HEK293 (cell line): ENCODE measurements at regions not wholly inside any gene's neighbourhood (a gene's known extent, or its start where the extent isn't known, plus 50 kb on each side); places are given as distances from the start of the nearest gene placed in this dataset.

Experiments used
- CTCF ChIA-PET: fragments of 350-600 bp; formaldehyde crosslinking; extraction: SDS; loops from one replicate; lab custom pipeline; 2021; ENCODE audit warnings: antibody characterized with exemption; lab: Yijun Ruan, JAX
- POLR2A ChIA-PET: fragments of 300-600 bp; formaldehyde crosslinking; extraction: SDS; loops from one replicate; lab custom pipeline; 2020; ENCODE audit warnings: antibody characterized with exemption, inconsistent platforms; lab: Yijun Ruan, JAX
- H3K27ac ChIP-seq: fragments of 200-500 bp; sonication (Bioruptor generic); 2 replicates; pipeline ENCODE4 v1.5.1; 2014; ENCODE audit warnings: low read depth, low read length, control low read depth, inconsistent platforms; ENCODE audit errors: extremely low read depth
- H3K36me3 ChIP-seq, 2 experiments: fragments of 200-500 bp in 1 of 2; sonication (Bioruptor generic) in 1 of 2; 1 replicate in 1 of 2; 2 replicates in 1 of 2; pipeline ENCODE4 v1.5.1; 2014 to 2017; ENCODE audit warnings: inconsistent platforms in 2 of 2, low read length in 2 of 2; ENCODE audit not compliant: control insufficient read depth in 2 of 2, insufficient read depth in 1 of 2
- H3K4me1 ChIP-seq: fragments of 200-500 bp; sonication (Bioruptor generic); 2 replicates; pipeline ENCODE4 v1.5.1; 2014; ENCODE audit warnings: mild to moderate bottlenecking, low read length, inconsistent platforms; ENCODE audit not compliant: control insufficient read depth, insufficient read depth
- H3K4me3 ChIP-seq: 2 replicates; pipeline ENCODE4 v1.5.1; 2011; ENCODE audit warnings: low read depth, mild to moderate bottlenecking, control low read depth, low read length, moderate library complexity
- H3K9me3 ChIP-seq: fragments of 200-500 bp; sonication (Bioruptor generic); 2 replicates; pipeline ENCODE4 v1.5.1; 2014; ENCODE audit warnings: low read depth, low read length, inconsistent platforms; ENCODE audit not compliant: control insufficient read depth, insufficient read depth
- BCL6B ChIP-seq: fragments of 450-650 bp; formaldehyde crosslinking; IDR thresholded peaks from 2 replicates; pipeline ENCODE4 v1.5.1; 2017; ENCODE audit warnings: missing biosample characterization, missing genetic modification characterization
- HOXA7 ChIP-seq: sonication (generic); formaldehyde crosslinking; IDR thresholded peaks from 2 replicates; pipeline ENCODE4 v1.8.1; 2022; ENCODE audit warnings: missing genetic modification reagents, borderline replicate concordance
- KLF9 ChIP-seq: fragments of 450-650 bp; formaldehyde crosslinking; IDR thresholded peaks from 2 replicates; pipeline ENCODE4 v1.5.1; 2016; ENCODE audit warnings: missing biosample characterization, missing genetic modification characterization, low read depth
- TCF7L2 ChIP-seq: IDR thresholded peaks from 2 replicates; pipeline ENCODE4 v1.6.1; 2011; ENCODE audit warnings: low read depth, mild to moderate bottlenecking, inconsistent platforms, low read length, moderate library complexity, borderline replicate concordance
- WT1 ChIP-seq: fragments of 450-650 bp; formaldehyde crosslinking; IDR thresholded peaks from 2 replicates; pipeline ENCODE4 v1.5.1; 2016; ENCODE audit warnings: missing biosample characterization, missing genetic modification characterization
- ZBTB48 ChIP-seq: fragments of 450-650 bp; formaldehyde crosslinking; IDR thresholded peaks from 2 replicates; pipeline ENCODE4 v1.5.1; 2016; ENCODE audit warnings: missing biosample characterization, missing genetic modification characterization
- ZBTB8A ChIP-seq: fragments of 450-650 bp; formaldehyde crosslinking; IDR thresholded peaks from 2 replicates; pipeline ENCODE4 v1.5.1; 2016; ENCODE audit warnings: missing biosample characterization, missing genetic modification characterization
- ZFP41 ChIP-seq: fragments of 450-650 bp; formaldehyde crosslinking; IDR thresholded peaks from 2 replicates; pipeline ENCODE4 v1.5.1; 2016; ENCODE audit warnings: missing biosample characterization, missing genetic modification characterization, borderline replicate concordance
- ZNF10 ChIP-seq: fragments of 450-650 bp; formaldehyde crosslinking; IDR thresholded peaks from 2 replicates; pipeline ENCODE4 v1.5.1; 2017; ENCODE audit warnings: missing biosample characterization, missing genetic modification characterization
- ZNF121 ChIP-seq: fragments of 450-650 bp; formaldehyde crosslinking; IDR thresholded peaks from 2 replicates; pipeline ENCODE4 v1.5.1; 2016; ENCODE audit warnings: missing biosample characterization, missing genetic modification characterization
- ZNF148 ChIP-seq: fragments of 450-650 bp; formaldehyde crosslinking; IDR thresholded peaks from 2 replicates; pipeline ENCODE4 v1.5.0; 2017; ENCODE audit warnings: missing biosample characterization, missing genetic modification characterization, borderline replicate concordance
- ZNF221 ChIP-seq: fragments of 450-650 bp; formaldehyde crosslinking; IDR thresholded peaks from 2 replicates; pipeline ENCODE4 v1.5.1; 2017; ENCODE audit warnings: missing biosample characterization, missing genetic modification characterization, borderline replicate concordance
- ZNF23 ChIP-seq: fragments of 450-650 bp; formaldehyde crosslinking; IDR thresholded peaks from 2 replicates; pipeline ENCODE4 v1.5.1; 2016; ENCODE audit warnings: missing biosample characterization, missing genetic modification characterization, borderline replicate concordance
- ZNF274 ChIP-seq, 2 experiments: fragments of 200-500 bp in 1 of 2; fragments of 450-650 bp in 1 of 2; sonication (Bioruptor generic) in 1 of 2; formaldehyde crosslinking in 1 of 2; IDR thresholded peaks; 2 replicates each; pipeline versions ENCODE4 v1.5.1 to v1.6.1; 2014 to 2016; ENCODE audit warnings: borderline replicate concordance in 1 of 2, inconsistent platforms in 1 of 2, low read length in 1 of 2, missing biosample characterization in 1 of 2, missing genetic modification characterization in 1 of 2
- ZNF354C ChIP-seq: fragments of 450-650 bp; formaldehyde crosslinking; IDR thresholded peaks from 2 replicates; pipeline ENCODE4 v1.5.1; 2016; ENCODE audit warnings: missing biosample characterization, missing genetic modification characterization, low read depth, borderline replicate concordance
- ZNF366 ChIP-seq: fragments of 450-650 bp; formaldehyde crosslinking; conservative IDR thresholded peaks from 2 replicates; pipeline ENCODE4 v1.5.1; 2016; ENCODE audit warnings: missing biosample characterization, missing genetic modification characterization
- ZNF37A ChIP-seq: fragments of 450-650 bp; IDR thresholded peaks from 2 replicates; pipeline ENCODE4 v1.5.1; 2018; ENCODE audit warnings: missing biosample characterization, missing genetic modification characterization
- ZNF391 ChIP-seq: fragments of 450-650 bp; formaldehyde crosslinking; IDR thresholded peaks from 2 replicates; pipeline ENCODE4 v1.5.1; 2016; ENCODE audit warnings: low read depth, missing biosample characterization, missing genetic modification characterization, borderline replicate concordance
- ZNF404 ChIP-seq: fragments of 450-650 bp; formaldehyde crosslinking; IDR thresholded peaks from 2 replicates; pipeline ENCODE4 v1.5.1; 2017; ENCODE audit warnings: missing biosample characterization, missing genetic modification characterization
- ZNF48 ChIP-seq: fragments of 450-650 bp; formaldehyde crosslinking; IDR thresholded peaks from 2 replicates; pipeline ENCODE4 v1.5.1; 2016; ENCODE audit warnings: missing biosample characterization, missing genetic modification characterization
- ZNF501 ChIP-seq: fragments of 450-650 bp; formaldehyde crosslinking; IDR thresholded peaks from 2 replicates; pipeline ENCODE4 v1.5.1; 2016; ENCODE audit warnings: missing biosample characterization, missing genetic modification characterization
- ZNF513 ChIP-seq: fragments of 450-650 bp; IDR thresholded peaks from 2 replicates; pipeline ENCODE4 v1.5.1; 2018; ENCODE audit warnings: missing biosample characterization, missing genetic modification characterization
- ZNF514 ChIP-seq: fragments of 450-650 bp; formaldehyde crosslinking; IDR thresholded peaks from 2 replicates; pipeline ENCODE4 v1.5.1; 2016; ENCODE audit warnings: missing biosample characterization, missing genetic modification characterization
- ZNF624 ChIP-seq: fragments of 450-650 bp; formaldehyde crosslinking; IDR thresholded peaks from 2 replicates; pipeline ENCODE4 v1.5.1; 2017; ENCODE audit warnings: missing biosample characterization, missing genetic modification characterization
- ZNF626 ChIP-seq: fragments of 450-650 bp; sonication (Bioruptor Pico); formaldehyde crosslinking; IDR thresholded peaks from 2 replicates; pipeline ENCODE4 v1.5.1; 2018; ENCODE audit warnings: missing biosample characterization, missing genetic modification characterization, inconsistent platforms
- ZNF664 ChIP-seq: fragments of 450-650 bp; formaldehyde crosslinking; IDR thresholded peaks from 2 replicates; pipeline ENCODE4 v1.5.1; 2016; ENCODE audit warnings: missing biosample characterization, missing genetic modification characterization
- ZNF701 ChIP-seq: fragments of 450-650 bp; formaldehyde crosslinking; IDR thresholded peaks from 2 replicates; pipeline ENCODE4 v1.5.1; 2016; ENCODE audit warnings: missing biosample characterization, missing genetic modification characterization
- ZNF707 ChIP-seq: fragments of 450-650 bp; formaldehyde crosslinking; IDR thresholded peaks from 2 replicates; pipeline ENCODE4 v1.5.1; 2016; ENCODE audit warnings: missing biosample characterization, missing genetic modification characterization
- ZNF768 ChIP-seq: fragments of 450-650 bp; formaldehyde crosslinking; IDR thresholded peaks from 2 replicates; pipeline ENCODE4 v1.5.1; 2018; ENCODE audit warnings: missing biosample characterization, mild to moderate bottlenecking, missing genetic modification characterization
- ZNF837 ChIP-seq: fragments of 450-650 bp; formaldehyde crosslinking; IDR thresholded peaks from 2 replicates; pipeline ENCODE4 v1.5.1; 2016; ENCODE audit warnings: missing biosample characterization, missing genetic modification characterization

GRCh38 chr4:33625748-33626147 is 2618.6 kb downstream of the ARAP2 start (continued):
- TF ChIP-seq ZNF701 (tag by site-specific recombination), result no peak
- TF ChIP-seq ZNF624 (tag by site-specific recombination), result no peak
- TF ChIP-seq ZFP41, result no peak
- no peak for TF ChIP-seq ZNF707
- no peak for TF ChIP-seq ZBTB48 (tag by site-specific recombination)
- no peak for TF ChIP-seq TCF7L2
- no peak for TF ChIP-seq ZNF121 (tag by site-specific recombination)
- TF ChIP-seq ZNF37A (tag by site-specific recombination), result no peak

- TF ChIP-seq ZNF221 (tag by site-specific recombination) (no peak), ZNF514 (tag by site-specific recombination) (no peak), ZNF366 (no peak), HOXA7 (CRISPR knock-in tag) (no peak), ZNF274 (IDR thresholded peaks at IDR 0.05; ENCODE audit: low read length) (no peak), ZNF274 (tag by site-specific recombination; IDR thresholded peaks at IDR 0.05; ENCODE audit: borderline replicate concordance) (no peak), ZNF626 (tag by site-specific recombination) (no peak), ZBTB8A (tag by site-specific recombination) (no peak), ZNF148 (tag by site-specific recombination) (no peak), BCL6B (tag by site-specific recombination) (no peak)
- TF ChIP-seq, all 188 proteins: peak for 0
Measured at GRCh38 chr4:33626221-33626620, 2618.1 kb downstream of the ARAP2 start.

GRCh38 chr4:33628296-33628695 is 2616.0 kb downstream of the ARAP2 start:
- H3K9me3 ChIP-seq, result no peaks in the 10 kb centered on the region
- POLR2A ChIA-PET, result no interaction called here

More at GRCh38 chr4:33626221-33626620, 2618.1 kb downstream of the ARAP2 start:
- no peak overlapping the region for H3K27ac ChIP-seq
- no peaks in the 10 kb centered on the region for H3K36me3 ChIP-seq
- no peak overlapping the region for H3K4me3 ChIP-seq
- H3K9me3 ChIP-seq, result no peaks in the 10 kb centered on the region
- no peaks in the 10 kb centered on the region for H3K4me1 ChIP-seq
- ChIA-PET POLR2A (no interaction called here), CTCF (no interaction called here)

More at GRCh38 chr4:33628296-33628695, 2616.0 kb downstream of the ARAP2 start:
- no peak overlapping the region for H3K4me3 ChIP-seq
- no peaks in the 10 kb centered on the region for H3K4me1 ChIP-seq
- no peak overlapping the region for H3K27ac ChIP-seq
- TF ChIP-seq ZNF664, result no peak
- no peak for TF ChIP-seq ZNF23 (tag by site-specific recombination)
- TF ChIP-seq WT1, result no peak
- TF ChIP-seq ZNF513 (tag by site-specific recombination), result no peak
- TF ChIP-seq ZNF837 (tag by site-specific recombination), result no peak
- TF ChIP-seq KLF9 (tag by site-specific recombination), result no peak
- no peak for TF ChIP-seq ZNF626 (tag by site-specific recombination)
- TF ChIP-seq ZNF707, result no peak
- TF ChIP-seq ZNF501 (tag by site-specific recombination), result no peak
- no peak for TF ChIP-seq ZNF768 (tag by site-specific recombination)
- no peak for TF ChIP-seq ZNF10 (tag by site-specific recombination)
- no peak for TF ChIP-seq ZNF404 (tag by site-specific recombination)
- TF ChIP-seq ZNF48 (tag by site-specific recombination), result no peak
- no peak for TF ChIP-seq ZNF391
- no peak for TF ChIP-seq ZNF354C (tag by site-specific recombination)
- H3K36me3 ChIP-seq, result no peaks in the 10 kb centered on the region
- CTCF ChIA-PET, result no interaction called here
